Skeletal muscle satellite cell (primary cell): ENCODE measurements at regions not wholly inside any gene's neighbourhood (a gene's known extent, or its start where the extent isn't known, plus 50 kb on each side); places are given as distances from the start of the nearest gene placed in this dataset.
"Not testable (repeated sequence)": the region's sequence is repeated elsewhere in the genome, so short reads cannot be mapped to it uniquely, and the experiment has no call there.

Experiments
- H3K27me3 ChIP-seq: 2 replicates; pipeline ENCODE4 v1.7.0; 2013; ENCODE audit warnings: low read length; ENCODE audit not compliant: control insufficient read depth, insufficient read depth
- H3K36me3 ChIP-seq: 2 replicates; pipeline ENCODE4 v1.7.0; 2013; ENCODE audit warnings: mild to moderate bottlenecking, control low read depth, low read length; ENCODE audit not compliant: insufficient read depth
- H3K4me1 ChIP-seq: 2 replicates; pipeline ENCODE4 v1.7.0; 2013; ENCODE audit warnings: low read length; ENCODE audit not compliant: control insufficient read depth, insufficient read depth
- H3K4me2 ChIP-seq: 2 replicates; pipeline ENCODE4 v1.7.0; 2013; ENCODE audit warnings: mild to moderate bottlenecking, low read length
- H3K4me3 ChIP-seq: 2 replicates; pipeline ENCODE4 v1.7.0; 2013; ENCODE audit warnings: low read length
- H3K9ac ChIP-seq: 2 replicates; pipeline ENCODE4 v1.7.0; 2013; ENCODE audit warnings: mild to moderate bottlenecking, low read depth, low read length, moderate library complexity
- H3K9me3 ChIP-seq: replicated peaks from 2 replicates; pipeline ENCODE4 v1.7.0; 2013; ENCODE audit warnings: mild to moderate bottlenecking, control low read depth, low read length

GRCh38 chr2:16032282-16033031 lies 92.1 kb downstream of the MYCN start:
- H3K36me3 ChIP-seq: no peaks in the 10 kb centered on the region
- no peaks in the 10 kb centered on the region for H3K4me1 ChIP-seq
- no peaks in the 10 kb centered on the region for H3K27me3 ChIP-seq
- H3K9me3 ChIP-seq: peaks cover 4% of the 10 kb centered on the region
- H3K4me3 ChIP-seq: no peak overlapping the region
- H3K4me2 ChIP-seq: no peak overlapping the region
- no peak overlapping the region for H3K9ac ChIP-seq

- H3K27me3 ChIP-seq: no peaks in the 10 kb centered on the region
- no peak overlapping the region for H3K4me2 ChIP-seq
- no peak overlapping the region for H3K9ac ChIP-seq
- no peaks in the 10 kb centered on the region for H3K36me3 ChIP-seq
- H3K4me3 ChIP-seq: no peak overlapping the region
- no peaks in the 10 kb centered on the region for H3K4me1 ChIP-seq
- peaks cover 3% of the 10 kb centered on the region for H3K9me3 ChIP-seq
Measured at GRCh38 chr2:16031848-16032159, 91.5 kb downstream of the MYCN start.

GRCh38 chr2:16031058-16031847 lies 90.9 kb downstream of the MYCN start:
- Histone ChIP-seq H3K27me3 (no peaks in the 10 kb centered on the region), H3K36me3 (no peaks in the 10 kb centered on the region), H3K4me1 (no peaks in the 10 kb centered on the region), H3K4me2 (no peak overlapping the region), H3K9me3 (no peaks in the 10 kb centered on the region), H3K4me3 (no peak overlapping the region), H3K9ac (no peak overlapping the region)

- no peak overlapping the region for H3K4me3 ChIP-seq
- H3K9ac ChIP-seq: no peak overlapping the region
- no peaks in the 10 kb centered on the region for H3K27me3 ChIP-seq
- H3K4me2 ChIP-seq: no peak overlapping the region
- H3K9me3 ChIP-seq: peaks cover under 1% of the 10 kb centered on the region
- no peaks in the 10 kb centered on the region for H3K4me1 ChIP-seq
- H3K36me3 ChIP-seq: no peaks in the 10 kb centered on the region
Measured at GRCh38 chr2:16030206-16031057, 90.1 kb downstream of the MYCN start.

- no peak overlapping the region for H3K4me3 ChIP-seq
- no peak overlapping the region for H3K9ac ChIP-seq
- H3K4me1 ChIP-seq: no peaks in the 10 kb centered on the region
- peaks cover 2% of the 10 kb centered on the region for H3K9me3 ChIP-seq
- no peaks in the 10 kb centered on the region for H3K36me3 ChIP-seq
- H3K27me3 ChIP-seq: no peaks in the 10 kb centered on the region
- H3K4me2 ChIP-seq: no peak overlapping the region
Measured at GRCh38 chr2:16028644-16029043, 88.3 kb downstream of the MYCN start.

- Histone ChIP-seq H3K36me3 (no peaks in the 10 kb centered on the region), H3K27me3 (no peaks in the 10 kb centered on the region), H3K4me3 (no peak overlapping the region), H3K9me3 (peaks cover 2% of the 10 kb centered on the region), H3K9ac (no peak overlapping the region), H3K4me1 (no peaks in the 10 kb centered on the region), H3K4me2 (no peak overlapping the region)
Measured at GRCh38 chr2:16026816-16027501, 86.6 kb downstream of the MYCN start.

- no peak overlapping the region for H3K4me2 ChIP-seq
- H3K4me1 ChIP-seq: no peaks in the 10 kb centered on the region
- peaks cover 2% of the 10 kb centered on the region for H3K9me3 ChIP-seq
- H3K4me3 ChIP-seq: no peak overlapping the region
- no peaks in the 10 kb centered on the region for H3K27me3 ChIP-seq
- H3K36me3 ChIP-seq: no peaks in the 10 kb centered on the region
- H3K9ac ChIP-seq: no peak overlapping the region
Measured at GRCh38 chr2:16025876-16026640, 85.7 kb downstream of the MYCN start.

GRCh38 chr2:16025211-16025875 lies 85.0 kb downstream of the MYCN start:
- no peaks in the 10 kb centered on the region for H3K4me1 ChIP-seq
- no peak overlapping the region for H3K4me2 ChIP-seq
- no peaks in the 10 kb centered on the region for H3K27me3 ChIP-seq
- peaks cover 2% of the 10 kb centered on the region for H3K9me3 ChIP-seq
- H3K4me3 ChIP-seq: no peak overlapping the region
- H3K9ac ChIP-seq: no peak overlapping the region
- H3K36me3 ChIP-seq: no peaks in the 10 kb centered on the region

- H3K4me1 ChIP-seq, H3K9me3 ChIP-seq, H3K9ac ChIP-seq, H3K27me3 ChIP-seq, H3K4me2 ChIP-seq, H3K36me3 ChIP-seq, H3K4me3 ChIP-seq: not testable (repeated sequence)
Measured at GRCh38 chr2:16024628-16025027, 84.3 kb downstream of the MYCN start.

- Histone ChIP-seq H3K27me3 (no peaks in the 10 kb centered on the region), H3K36me3 (no peaks in the 10 kb centered on the region), H3K4me2 (no peak overlapping the region), H3K4me3 (no peak overlapping the region), H3K4me1 (no peaks in the 10 kb centered on the region), H3K9ac (no peak overlapping the region), H3K9me3 (peaks cover 2% of the 10 kb centered on the region)
Measured at GRCh38 chr2:16023506-16024360, 83.4 kb downstream of the MYCN start.
